Stimulated activated CD4-positive, alpha-beta T cell treated with anti-CD3 and anti-CD28 coated beads, Interleukin-4, amount 100 ng/mL, for 24 hours (primary cell): ENCODE measurements at regions not wholly inside any gene's neighbourhood (a gene's known extent, or its start where the extent isn't known, plus 50 kb on each side); places are given as distances from the start of the nearest gene placed in this dataset.
"Not testable (repeated sequence)": the region's sequence is repeated elsewhere in the genome, so short reads cannot be mapped to it uniquely, and the experiment has no call there.

Experiments used
- DNase-seq: peaks from one replicate; pipeline ENCODE4 v3.0.0-alpha.2; 2020

DNA sequence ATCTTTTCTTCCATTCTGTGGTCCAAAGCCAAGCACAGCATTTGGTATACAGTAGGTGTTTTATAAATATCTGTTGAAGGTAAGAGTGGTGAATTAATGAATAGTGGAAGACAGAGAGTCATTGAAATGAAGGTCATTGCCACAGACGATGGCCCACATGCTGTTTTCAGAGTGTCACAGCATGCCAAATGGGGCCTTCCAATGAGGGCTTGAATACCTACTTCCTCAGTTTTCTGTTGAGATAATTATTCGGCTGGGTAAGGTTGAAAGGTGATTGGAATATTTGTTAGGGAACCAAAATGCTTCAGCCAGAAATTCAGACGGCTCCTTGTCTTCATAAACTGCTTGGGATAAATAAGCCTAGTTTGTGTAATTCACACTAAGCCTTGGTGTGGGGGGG lies 205.3 kb upstream of the TBL1XR1 start:
- no peak for DNase-seq

DNA sequence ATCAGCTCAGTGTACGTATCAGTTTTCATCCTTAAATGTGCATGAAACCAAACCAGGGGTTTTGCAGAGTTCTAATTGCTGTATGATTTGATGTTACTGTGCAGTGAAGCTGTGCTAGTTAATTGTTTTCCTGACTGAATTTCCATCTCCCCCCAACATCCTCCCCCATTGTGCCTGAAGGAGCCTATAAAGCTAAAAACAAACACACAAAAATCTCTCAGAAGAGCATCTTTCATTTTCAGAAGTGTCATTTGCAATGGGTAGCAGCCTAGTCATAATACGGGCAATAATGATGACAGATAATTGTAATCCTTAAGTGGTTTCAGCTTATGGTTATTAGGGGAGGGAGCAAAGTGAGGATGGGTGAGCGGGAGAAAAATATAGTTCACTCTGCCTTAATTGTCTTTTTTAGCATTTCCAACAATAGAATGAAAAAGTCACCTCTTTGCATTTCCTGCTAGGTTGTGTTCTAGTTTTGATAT lies 207.9 kb upstream of the TBL1XR1 start:
- no peak for DNase-seq

DNA sequence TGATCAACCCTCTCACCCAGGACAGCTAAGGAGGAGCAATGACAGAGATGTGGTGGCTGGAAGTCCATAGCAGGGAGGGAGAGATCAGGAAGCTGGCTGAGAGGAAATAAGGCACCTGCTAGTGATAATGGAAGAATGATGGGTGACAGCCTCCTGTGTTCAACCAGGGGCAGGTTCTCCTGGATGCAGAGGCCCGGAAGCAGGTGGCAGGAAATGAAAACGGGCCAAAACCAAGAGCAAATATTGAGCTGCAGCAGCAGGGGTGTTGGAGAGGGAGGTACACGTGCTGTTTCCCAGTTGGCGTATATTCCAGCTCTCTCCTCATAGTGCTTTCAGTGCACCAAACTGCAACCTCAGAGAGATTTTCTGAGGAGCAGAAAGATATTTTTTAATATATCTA lies 213.4 kb upstream of the TBL1XR1 start:
- DNase-seq, result no peak

DNA sequence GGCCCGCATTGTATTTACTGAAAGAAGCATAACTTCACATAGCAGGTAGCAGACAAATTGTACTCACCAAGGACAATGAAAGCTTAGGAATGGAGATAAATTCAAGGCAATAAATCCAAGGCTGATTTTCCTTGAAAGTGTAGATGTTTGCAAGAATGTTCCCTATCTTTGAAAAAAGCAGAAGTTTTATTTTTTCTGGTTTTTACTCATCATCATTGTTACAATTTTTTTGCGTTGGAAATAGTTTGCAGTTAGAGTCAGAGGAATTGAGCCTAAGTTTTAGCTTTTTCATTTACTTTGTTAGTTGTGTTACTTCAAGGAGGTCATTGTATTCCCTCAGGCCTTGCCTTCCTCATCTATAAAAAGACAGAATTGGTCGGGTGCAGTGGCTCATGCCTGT lies 213.9 kb upstream of the TBL1XR1 start:
- no peak for DNase-seq

DNA sequence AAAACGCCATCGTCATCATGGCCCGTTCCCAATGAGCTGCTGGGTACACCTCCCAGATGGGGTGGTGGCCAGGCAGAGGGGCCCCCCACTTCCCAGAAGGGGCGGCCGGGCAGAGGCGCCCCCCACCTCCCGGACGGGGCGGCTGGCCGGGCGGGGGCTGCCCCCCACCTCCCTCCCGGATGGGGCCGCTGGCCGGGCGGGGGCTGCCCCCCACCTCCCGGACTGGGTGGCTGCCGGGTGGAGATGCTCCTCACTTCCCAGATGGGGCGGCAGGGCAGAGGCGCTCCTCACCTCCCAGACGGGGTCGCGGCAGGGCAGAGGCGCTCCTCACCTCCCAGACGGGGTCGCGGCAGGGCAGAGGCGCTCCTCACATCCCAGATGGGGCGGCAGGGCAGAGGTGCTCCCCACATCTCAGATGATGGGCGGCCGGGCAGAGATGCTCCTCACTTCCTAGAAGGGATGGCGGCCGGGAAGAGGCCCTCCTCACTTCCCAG lies 215.4 kb upstream of the TBL1XR1 start:
- DNase-seq, result not testable (repeated sequence)

DNA sequence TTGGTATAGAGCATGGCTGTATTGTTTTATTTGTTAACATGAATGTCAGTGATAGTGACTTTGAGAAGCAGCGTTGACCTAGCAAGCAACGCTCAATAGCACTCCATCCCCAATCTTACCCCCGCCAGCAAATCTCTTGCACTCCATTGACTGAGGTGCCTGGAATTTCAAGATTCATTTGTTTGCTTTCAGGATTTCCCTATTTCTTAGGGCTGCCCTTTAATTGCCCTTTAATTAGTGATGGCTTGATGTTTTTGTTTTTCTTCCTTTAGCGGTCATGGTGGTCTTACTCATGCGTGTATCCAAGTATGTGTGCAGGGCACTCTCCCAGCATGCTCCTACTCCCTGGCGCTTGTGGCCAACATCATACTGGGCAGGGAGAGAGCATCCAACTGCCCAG lies 216.8 kb upstream of the TBL1XR1 start:
- DNase-seq, result no peak

DNA sequence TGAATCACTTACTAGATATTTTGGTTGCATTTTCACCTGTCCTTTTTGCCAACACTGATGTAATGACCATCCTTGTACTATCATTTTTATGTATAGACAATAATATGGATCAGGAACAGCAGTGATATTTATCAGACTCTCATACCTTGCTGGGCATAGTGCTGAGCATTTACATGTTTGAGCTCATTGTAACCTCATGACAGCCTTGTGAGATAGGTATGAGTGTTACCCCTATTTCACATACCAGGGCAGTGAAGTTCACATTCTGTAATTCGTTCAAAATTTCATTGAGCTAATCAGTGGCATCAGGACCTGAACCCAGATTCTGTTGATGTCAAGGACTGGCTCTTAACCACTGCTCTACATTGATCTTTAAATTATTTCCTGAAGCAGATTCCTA lies 221.5 kb upstream of the TBL1XR1 start:
- DNase-seq, result no peak

DNA sequence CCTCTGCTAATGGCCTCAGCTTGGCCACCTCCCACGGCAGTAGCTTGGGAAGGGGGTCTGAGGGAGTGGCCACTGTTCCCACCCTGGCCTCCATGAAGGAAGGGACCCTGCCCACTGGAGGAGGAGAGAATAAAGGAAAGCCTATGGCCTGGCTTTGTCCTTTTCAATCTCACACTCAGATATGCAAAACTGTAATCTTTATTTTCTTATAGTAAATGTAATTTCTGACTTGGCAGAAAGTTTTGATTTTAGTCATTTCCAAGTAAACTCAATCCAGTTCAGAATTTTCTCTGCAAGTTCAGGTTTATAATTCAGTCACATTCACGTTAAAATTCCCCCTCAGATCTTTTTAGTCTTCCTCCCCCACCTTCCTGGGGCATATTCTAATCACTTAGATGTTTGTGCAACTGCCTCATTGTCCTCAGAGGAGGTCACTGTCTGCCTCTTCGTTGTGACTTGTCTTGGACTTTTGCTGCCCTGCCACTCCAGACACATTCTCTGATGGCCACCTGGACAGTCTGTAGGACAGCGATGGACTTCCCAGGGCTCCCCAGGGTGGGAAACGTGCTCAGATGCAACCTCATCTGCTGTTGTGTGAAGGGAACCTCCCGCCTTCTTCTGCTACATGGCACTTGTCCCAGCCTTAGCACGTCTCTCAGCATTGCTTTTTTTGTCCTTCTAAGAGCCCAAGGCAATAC lies 222.8 kb upstream of the TBL1XR1 start:
- DNase-seq, result peak; percentile 17

DNA sequence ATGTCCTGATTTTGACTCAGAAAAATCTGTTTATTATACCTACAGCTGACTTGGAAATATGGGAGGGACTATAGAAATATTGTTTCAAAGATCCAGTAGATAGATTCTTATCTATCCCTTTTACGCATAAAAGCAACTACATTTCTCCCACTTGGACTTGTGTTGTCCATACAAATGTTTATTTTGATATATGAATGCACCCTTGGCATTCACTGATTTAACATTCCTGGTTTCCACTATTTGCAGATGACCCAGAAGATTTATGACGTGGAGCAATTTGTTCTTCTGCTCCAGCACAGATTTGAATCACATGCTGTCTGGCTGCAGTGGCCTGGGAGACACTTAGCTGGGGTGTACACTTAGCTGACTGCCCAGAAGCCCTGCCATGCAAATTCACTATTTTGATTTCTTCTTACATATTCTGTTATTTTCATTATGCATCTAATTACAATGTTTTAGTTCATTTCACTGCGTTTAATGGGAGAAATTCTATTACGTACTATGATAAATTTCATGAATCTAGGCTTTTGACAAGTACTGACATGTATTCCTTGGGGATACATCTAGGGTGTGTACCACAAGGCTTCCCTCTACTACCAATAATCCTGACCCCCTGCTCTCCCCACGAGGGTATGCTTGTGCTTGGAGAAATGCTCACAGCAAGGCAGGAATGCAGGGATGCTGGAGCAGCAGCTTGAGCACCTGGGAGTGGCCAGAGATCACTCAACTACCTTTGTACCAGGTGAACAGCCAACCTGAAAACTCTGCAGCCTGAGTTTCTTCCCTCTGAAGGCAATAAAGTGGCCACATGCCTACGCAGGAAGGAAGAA lies 223.6 kb upstream of the TBL1XR1 start:
- no peak for DNase-seq

DNA sequence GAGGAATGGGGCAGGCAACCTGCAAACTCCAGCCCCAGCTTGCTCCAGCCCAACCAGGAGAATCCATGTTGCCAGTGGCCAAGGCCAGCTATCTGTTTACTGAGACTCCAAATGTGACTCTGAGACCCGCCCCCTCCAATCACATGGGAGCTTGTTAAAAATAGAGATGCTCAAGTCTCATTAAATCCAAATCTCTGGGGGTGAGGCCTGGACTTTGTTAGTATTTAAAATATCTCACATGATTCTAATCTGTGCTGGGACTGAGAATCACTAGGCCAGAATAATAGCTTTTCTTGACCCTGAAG lies 224.2 kb upstream of the TBL1XR1 start:
- DNase-seq, result no peak

DNA sequence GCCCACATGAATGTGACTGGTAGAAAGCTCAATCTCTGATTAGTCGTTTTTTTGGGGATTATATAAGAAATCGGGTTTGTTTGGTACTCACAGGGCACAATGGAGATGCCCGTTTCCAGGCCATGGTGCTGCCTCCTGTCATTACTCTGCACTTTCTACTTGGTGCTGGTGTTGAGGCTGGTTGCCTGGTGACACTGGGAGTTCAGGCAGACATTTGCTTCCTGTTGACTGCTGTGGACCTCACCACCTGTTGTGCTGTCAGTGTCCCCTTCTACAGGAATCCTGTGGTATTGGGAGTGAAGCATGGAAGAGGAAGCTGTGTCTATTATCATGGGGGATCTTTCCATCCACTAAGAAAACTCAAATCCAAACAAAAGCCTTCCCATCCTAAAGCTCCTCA lies 227.2 kb upstream of the TBL1XR1 start:
- DNase-seq, result no peak

DNA sequence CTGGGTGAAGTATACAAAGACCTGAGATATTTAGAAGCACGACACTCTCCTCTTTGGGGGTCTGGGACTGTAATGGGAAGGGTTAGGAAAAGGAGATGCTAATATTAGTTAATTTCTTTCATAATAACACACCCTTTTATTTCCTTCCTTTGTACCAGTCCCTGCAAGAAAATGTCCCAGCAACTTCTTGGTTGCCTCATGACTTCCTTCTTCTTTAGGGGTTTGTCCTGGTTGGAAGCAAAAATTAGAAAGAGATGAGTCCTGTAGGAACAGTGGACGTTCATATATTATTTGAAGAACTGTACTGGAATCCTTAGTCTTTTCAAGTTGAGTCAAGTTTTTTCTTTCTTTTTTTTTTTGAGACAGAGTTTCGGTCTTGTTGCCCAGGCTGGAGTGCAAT lies 227.8 kb upstream of the TBL1XR1 start:
- no peak for DNase-seq

DNA sequence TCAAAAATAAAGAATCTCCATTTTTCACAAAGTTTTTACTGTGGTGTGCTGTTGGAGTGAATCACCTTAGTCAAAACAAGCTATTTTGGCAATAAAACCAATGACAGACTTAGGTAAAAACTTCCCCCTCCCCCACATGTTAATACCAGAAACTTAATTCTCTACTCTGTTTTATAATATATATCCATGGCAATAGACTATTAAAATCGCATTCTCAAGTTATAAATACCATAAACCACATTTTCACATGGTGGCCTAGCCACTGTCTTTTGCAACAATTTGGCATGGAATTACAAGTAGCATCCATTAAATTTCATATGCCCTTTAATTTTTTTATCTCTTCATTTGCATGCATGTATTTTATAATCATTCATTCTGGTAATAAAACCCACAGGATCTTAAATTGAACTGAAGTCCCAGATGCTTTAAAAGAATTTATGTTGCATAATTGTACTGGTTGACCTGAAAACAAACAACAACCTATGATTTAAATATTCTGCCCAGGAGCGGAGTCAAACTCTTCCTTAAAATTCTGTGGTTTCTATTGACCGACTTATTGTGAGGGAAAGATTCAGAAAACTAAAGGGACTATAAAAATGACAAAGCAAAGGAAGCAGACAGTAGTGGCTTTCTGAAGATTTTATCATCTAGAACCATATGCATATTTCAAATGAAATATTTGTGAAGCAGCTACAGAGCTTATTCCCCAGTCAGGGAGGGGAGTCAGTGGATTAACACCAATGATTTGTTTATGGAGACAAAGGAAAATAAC lies 229.0 kb upstream of the TBL1XR1 start:
- no peak for DNase-seq

DNA sequence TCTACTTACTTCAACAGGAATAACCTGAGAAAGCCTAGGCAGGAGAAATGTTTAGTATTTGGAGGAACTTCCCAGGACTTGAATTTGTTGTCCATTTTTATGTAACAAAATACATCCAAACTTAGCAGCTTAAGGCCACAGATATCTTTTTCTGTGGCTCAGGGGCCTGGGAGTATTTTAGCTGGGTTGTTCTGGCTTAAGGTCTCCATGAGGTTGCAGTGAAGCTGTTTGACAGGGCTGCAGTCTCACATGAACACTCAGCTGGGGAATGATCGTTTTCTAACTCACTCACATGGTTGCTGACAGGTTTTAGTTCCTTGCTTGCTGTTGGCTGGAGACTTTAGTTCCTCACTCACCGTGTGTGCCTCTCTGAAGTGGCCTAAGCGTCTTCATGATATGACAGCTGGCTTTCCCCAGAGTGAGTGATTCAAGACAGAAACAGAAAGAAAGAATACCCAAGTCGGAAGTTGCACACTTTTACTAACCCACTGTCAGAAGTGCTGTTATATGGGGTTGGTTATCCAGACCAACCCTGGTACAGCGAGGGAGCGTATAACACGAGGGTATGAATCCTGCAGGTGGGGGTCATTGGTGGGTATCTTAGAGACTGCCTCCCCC lies 229.7 kb upstream of the TBL1XR1 start:
- DNase-seq, result peak; percentile 73

DNA sequence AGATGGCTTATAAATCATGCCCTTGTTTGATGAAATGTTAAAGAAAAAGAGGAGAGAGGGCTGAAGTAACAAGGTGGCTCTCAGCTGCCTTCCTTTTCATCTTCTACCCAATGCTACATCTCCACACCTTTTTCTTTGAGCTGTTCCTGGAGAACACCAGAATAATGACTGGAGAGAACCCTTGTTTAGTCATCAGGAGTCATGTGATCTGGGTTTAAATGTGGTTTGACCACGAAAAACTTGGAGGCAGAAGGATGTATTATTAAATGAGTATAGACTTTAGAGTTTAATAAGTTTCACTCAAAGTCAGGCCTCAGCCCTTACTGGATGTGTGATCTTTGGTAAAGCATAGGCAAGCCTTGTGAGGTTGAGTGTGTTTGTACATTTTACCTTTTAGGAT lies 230.3 kb upstream of the TBL1XR1 start:
- peak; percentile 32 for DNase-seq

DNA sequence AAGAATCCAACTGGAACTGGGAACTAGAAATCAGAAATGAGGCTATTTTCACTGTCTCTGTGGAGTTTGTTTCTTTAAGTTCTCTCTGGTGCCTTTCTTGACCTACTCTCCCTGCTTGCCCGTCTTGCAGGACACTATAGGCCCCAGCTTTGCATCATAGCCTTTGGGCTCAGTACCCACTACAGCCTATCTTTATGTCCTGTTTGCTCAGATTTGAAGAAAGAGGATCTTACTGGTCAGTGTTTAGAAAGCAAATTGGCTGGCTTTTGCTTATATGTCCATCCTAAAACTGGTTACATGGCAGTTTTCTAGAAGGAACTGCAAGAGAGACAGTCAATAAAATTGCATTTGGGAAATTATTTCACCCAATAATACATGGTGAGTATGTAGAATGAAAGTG lies 231.8 kb upstream of the TBL1XR1 start:
- no peak for DNase-seq

DNA sequence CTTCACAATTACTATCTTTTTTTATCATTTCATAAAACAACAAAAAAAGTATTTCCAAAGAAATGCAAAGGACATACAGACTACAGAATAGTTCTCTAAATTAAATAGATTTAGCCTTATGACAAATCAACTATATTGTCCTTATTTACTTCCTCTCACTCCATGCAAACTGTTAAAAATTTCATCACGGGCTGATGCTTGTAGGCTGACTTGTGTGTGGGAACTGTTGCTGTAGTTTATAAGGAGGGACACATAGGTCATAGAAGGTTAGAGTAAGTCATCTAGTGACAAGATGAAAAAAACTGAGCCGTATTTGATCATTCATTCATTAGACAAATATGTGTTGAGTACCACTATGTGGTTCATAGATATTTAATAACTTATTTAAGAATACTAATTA lies 232.5 kb upstream of the TBL1XR1 start:
- no peak for DNase-seq

DNA sequence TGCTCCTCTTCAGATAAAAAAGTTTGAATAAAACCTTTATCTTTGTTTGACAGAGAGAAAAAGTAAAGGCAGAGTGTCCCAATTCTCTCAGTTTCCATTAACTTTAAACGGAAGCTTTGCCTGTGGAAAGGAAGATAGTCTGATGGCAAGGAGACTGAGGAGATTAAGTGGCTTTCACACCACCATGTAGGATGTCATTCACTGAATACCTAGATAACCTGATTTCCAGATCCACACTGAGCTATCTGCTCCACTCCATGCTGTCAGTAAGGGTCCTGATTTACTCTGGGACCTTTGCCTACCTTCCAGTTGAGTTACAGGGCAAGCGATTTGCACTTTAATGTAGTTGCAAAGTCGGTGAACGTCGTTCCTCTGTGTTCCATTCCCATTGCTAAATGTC lies 233.4 kb upstream of the TBL1XR1 start:
- DNase-seq, result no peak

DNA sequence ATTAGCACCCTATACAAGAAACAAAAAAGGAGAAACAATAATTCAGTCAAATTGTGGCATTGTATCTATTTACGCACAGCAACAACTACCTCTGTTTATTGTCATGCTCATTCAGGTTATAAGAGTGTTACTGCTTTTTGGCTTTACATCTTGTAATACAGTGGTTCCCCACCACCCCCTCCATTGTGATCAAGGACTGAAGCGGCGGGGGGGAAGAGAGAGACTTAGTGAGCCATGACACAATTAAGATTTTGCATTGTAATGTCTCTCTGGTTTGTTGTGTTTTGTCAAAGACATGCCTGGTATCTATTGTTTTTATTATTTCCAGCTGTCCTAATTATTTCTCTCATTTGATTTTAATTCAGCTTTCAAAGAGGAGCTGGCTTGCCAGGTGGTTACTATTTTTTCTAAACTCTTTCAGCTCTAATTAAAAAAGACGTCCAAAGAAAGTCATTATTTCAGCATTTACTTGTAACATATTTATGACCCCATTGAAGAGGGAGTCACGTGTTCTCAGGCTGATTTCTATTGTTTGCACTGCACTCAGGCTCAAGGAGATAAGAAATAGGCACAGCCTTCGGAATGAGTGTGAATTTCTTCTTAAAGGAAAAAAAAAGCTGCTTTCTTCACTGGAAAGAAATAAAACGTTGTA lies 234.4 kb upstream of the TBL1XR1 start:
- no peak for DNase-seq

DNA sequence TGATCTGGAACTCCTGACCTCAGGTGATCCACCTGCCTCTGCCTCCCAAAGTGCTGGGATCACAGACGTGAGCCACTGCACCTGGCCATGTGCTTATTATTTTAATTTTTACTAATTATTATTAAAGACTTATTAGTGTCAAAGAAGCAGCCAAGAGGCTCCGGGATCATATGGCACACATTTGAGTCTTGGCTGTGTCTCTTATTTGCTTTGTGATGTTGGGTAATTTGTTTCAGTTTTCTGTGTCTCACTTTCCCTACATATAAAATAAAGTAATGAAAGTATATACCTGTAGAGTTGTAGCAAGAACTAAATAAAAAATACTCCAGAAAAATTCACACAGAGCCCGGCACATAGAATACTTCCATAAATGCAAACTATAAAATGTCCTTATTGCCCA lies 238.0 kb upstream of the TBL1XR1 start:
- DNase-seq, result no peak

DNA sequence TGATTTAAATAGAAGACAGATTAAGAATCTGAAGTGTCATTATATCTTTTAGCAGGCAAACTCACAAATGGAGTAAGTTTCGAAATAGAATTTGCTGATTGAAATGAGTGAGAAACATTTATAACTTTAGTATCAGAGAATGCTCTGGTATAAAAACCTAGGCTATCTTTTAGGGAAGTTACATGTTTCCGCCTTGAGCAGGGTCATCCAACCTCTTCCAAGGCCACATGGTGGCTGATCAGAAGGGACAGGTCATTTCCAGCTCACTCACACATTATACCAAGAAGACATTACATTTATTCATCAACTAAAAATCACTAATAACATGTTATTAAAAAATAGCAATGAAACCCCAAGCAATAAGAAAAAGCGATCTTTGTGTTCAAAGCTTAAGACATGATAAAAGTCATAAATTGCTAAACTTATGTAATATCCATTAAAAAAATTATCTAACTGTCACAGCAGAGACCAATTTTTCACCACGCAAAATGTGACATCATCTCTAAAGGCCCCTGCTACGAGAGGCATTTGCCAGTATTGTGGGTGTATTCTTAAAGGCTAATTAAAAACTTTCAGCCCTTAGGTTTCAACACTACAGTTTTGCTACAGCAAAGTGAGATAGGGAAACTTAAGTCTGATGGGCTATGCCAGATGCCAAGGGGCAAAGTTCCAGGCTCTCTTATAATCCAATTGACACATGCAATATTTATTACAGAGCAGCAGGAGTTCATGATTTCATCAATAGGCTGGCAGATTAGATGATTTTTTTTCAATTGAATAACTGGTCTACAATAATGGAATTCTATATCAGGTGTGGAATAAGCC lies 240.4 kb upstream of the TBL1XR1 start:
- no peak for DNase-seq
